ENCODE measurements at regions not wholly inside any gene's neighbourhood (a gene's known extent, or its start where the extent isn't known, plus 50 kb on each side); places are given as distances from the start of the nearest gene placed in this dataset.

- peak; percentile 64 for DNase-seq (ENCODE audit: low read depth)
- no peak overlapping the region for H3K4me3 ChIP-seq (ENCODE audit: control insufficient read depth, low read depth, low read length)
These were observed 75.8 kb upstream of the UBAC2 start for GRCh38 chr13:99124794-99125316.

GRCh38 chr13:99125326-99125915 lies 75.2 kb upstream of the UBAC2 start:
- DNase-seq (ENCODE audit: low read depth) = no peak
- no peak overlapping the region for H3K4me3 ChIP-seq (ENCODE audit: control insufficient read depth, low read depth, low read length)
- TF ChIP-seq CTCF (conservative IDR thresholded peaks at IDR 0.05; ENCODE audit: control insufficient read depth, insufficient read depth, low read depth, low read length) = no peak

More at GRCh38 chr13:99124794-99125316, 75.8 kb upstream of the UBAC2 start:
- no peak for TF ChIP-seq CTCF (conservative IDR thresholded peaks at IDR 0.05; ENCODE audit: control insufficient read depth, insufficient read depth, low read depth, low read length)

GRCh38 chr13:99126821-99127220 lies 73.8 kb upstream of the UBAC2 start:
- no peak for DNase-seq (ENCODE audit: low read depth)
- no peak for TF ChIP-seq CTCF (conservative IDR thresholded peaks at IDR 0.05; ENCODE audit: control insufficient read depth, insufficient read depth, low read depth, low read length)
- no peak overlapping the region for H3K4me3 ChIP-seq (ENCODE audit: control insufficient read depth, low read depth, low read length)

- no peak for TF ChIP-seq CTCF (conservative IDR thresholded peaks at IDR 0.05; ENCODE audit: control insufficient read depth, insufficient read depth, low read depth, low read length)
- DNase-seq (ENCODE audit: low read depth) = no peak
- H3K4me3 ChIP-seq (ENCODE audit: control insufficient read depth, low read depth, low read length) = no peak overlapping the region
These were observed 71.6 kb upstream of the UBAC2 start for GRCh38 chr13:99129050-99129449.

- no peak for DNase-seq (ENCODE audit: low read depth)
- no peak overlapping the region for H3K4me3 ChIP-seq (ENCODE audit: control insufficient read depth, low read depth, low read length)
- TF ChIP-seq CTCF (conservative IDR thresholded peaks at IDR 0.05; ENCODE audit: control insufficient read depth, insufficient read depth, low read depth, low read length) = no peak
These were observed 70.7 kb upstream of the UBAC2 start for GRCh38 chr13:99129951-99130350.

GRCh38 chr13:99131410-99131809 lies 69.2 kb upstream of the UBAC2 start:
- TF ChIP-seq CTCF (conservative IDR thresholded peaks at IDR 0.05; ENCODE audit: control insufficient read depth, insufficient read depth, low read depth, low read length) = no peak

More at GRCh38 chr13:99131410-99131809, 69.2 kb upstream of the UBAC2 start:
- no peak for DNase-seq (ENCODE audit: low read depth)
- no peak overlapping the region for H3K4me3 ChIP-seq (ENCODE audit: control insufficient read depth, low read depth, low read length)
